Keratinocyte (primary cell): ENCODE measurements at regions not wholly inside any gene's neighbourhood (a gene's known extent, or its start where the extent isn't known, plus 50 kb on each side); places are given as distances from the start of the nearest gene placed in this dataset.

ENCODE experiments used
- DNase-seq: peaks from one replicate; pipeline ENCODE4 v3.0.0-alpha.2; 2011; ENCODE audit warnings: low read depth, missing footprints, low spot score
- FAIRE-seq: peaks from 2 replicates; lab custom pipeline; 2011; peaks lifted over from hg19 to GRCh38; lab: Jason Lieb, UNC
- H2AFZ ChIP-seq: 2 replicates; pipeline ENCODE4 v1.6.0; 2012; ENCODE audit warnings: low read length, control low read depth, inconsistent platforms; ENCODE audit not compliant: control insufficient read depth
- H3K27ac ChIP-seq: 2 replicates; pipeline ENCODE4 v1.5.1; 2011; ENCODE audit warnings: low read length; ENCODE audit not compliant: control insufficient read depth, insufficient read depth
- H3K27me3 ChIP-seq: 3 replicates; pipeline ENCODE4 v1.6.0; 2011; ENCODE audit warnings: low read length; ENCODE audit not compliant: control insufficient read depth, insufficient read depth; ENCODE audit errors: extremely low read depth
- H3K36me3 ChIP-seq, 2 experiments: 2 replicates in 1 of 2; 3 replicates in 1 of 2; pipeline ENCODE4 v1.5.1; 2011; ENCODE audit warnings: low read length in 2 of 2, mild to moderate bottlenecking in 1 of 2; ENCODE audit not compliant: control insufficient read depth in 2 of 2, insufficient read depth in 2 of 2; ENCODE audit errors: extremely low read depth in 1 of 2
- H3K4me1 ChIP-seq: 3 replicates; pipeline ENCODE4 v1.5.1; 2011; ENCODE audit warnings: low read length; ENCODE audit not compliant: control insufficient read depth, insufficient read depth; ENCODE audit errors: extremely low read depth
- H3K4me2 ChIP-seq: 3 replicates; pipeline ENCODE4 v1.6.0; 2011; ENCODE audit warnings: low read depth, low read length; ENCODE audit not compliant: control insufficient read depth, insufficient read depth; ENCODE audit errors: extremely low read depth
- H3K4me3 ChIP-seq, 3 experiments: fragments of 200-600 bp in 1 of 3; sonication (generic) in 1 of 3; 2 replicates in 2 of 3; 3 replicates in 1 of 3; pipeline ENCODE4 v1.5.1; 2011 to 2016; ENCODE audit warnings: low read length in 3 of 3, mild to moderate bottlenecking in 3 of 3, control low read depth in 2 of 3, inconsistent platforms in 1 of 3, low read depth in 1 of 3, mixed read lengths in 1 of 3, mixed run types in 1 of 3, moderate library complexity in 1 of 3; ENCODE audit not compliant: control insufficient read depth in 2 of 3, insufficient read depth in 2 of 3; ENCODE audit errors: extremely low read depth in 1 of 3
- H3K79me2 ChIP-seq: 2 replicates; pipeline ENCODE4 v1.6.0; 2012; ENCODE audit warnings: low read length; ENCODE audit not compliant: control insufficient read depth, insufficient read depth
- H3K9ac ChIP-seq: 3 replicates; pipeline ENCODE4 v1.6.0; 2011; ENCODE audit warnings: low read length; ENCODE audit not compliant: control insufficient read depth, insufficient read depth; ENCODE audit errors: extremely low read depth
- H3K9me1 ChIP-seq: 3 replicates; pipeline ENCODE4 v1.6.0; 2011; ENCODE audit warnings: low read length; ENCODE audit not compliant: control insufficient read depth, insufficient read depth; ENCODE audit errors: extremely low read depth
- H3K9me3 ChIP-seq: 2 replicates; pipeline ENCODE4 v1.5.1; 2012; ENCODE audit warnings: low read depth, low read length; ENCODE audit not compliant: control insufficient read depth
- H4K20me1 ChIP-seq: 3 replicates; pipeline ENCODE4 v1.6.0; 2011; ENCODE audit warnings: low read length; ENCODE audit not compliant: control insufficient read depth, insufficient read depth; ENCODE audit errors: extremely low read depth
- CTCF ChIP-seq, 3 experiments: IDR thresholded peaks in 1 of 3; conservative IDR thresholded peaks in 1 of 3; optimal IDR thresholded peaks in 1 of 3; 2 replicates in 2 of 3; 3 replicates in 1 of 3; pipeline versions ENCODE3 to v1.5.1; 2011; ENCODE audit warnings: low read length in 3 of 3, mild to moderate bottlenecking in 3 of 3, moderate library complexity in 2 of 3, control low read depth in 1 of 3, inconsistent platforms in 1 of 3; ENCODE audit not compliant: insufficient read depth in 2 of 3; ENCODE audit errors: extremely low read depth in 1 of 3
- EZH2 ChIP-seq: IDR thresholded peaks from one replicate; pipeline ENCODE4 v1.6.1; 2012; ENCODE audit warnings: inconsistent platforms, mild to moderate bottlenecking, low read length, moderate library complexity
- dilution Hi-C: fragments of 300-500 bp; cut with MboI; formaldehyde crosslinking; loops from one replicate; pipeline ENCODE4 v1.7.0; 2020; ENCODE audit warnings: low sequenced_read_pairs; ENCODE audit not compliant: extremely low pct_ligation_motif_present

DNA sequence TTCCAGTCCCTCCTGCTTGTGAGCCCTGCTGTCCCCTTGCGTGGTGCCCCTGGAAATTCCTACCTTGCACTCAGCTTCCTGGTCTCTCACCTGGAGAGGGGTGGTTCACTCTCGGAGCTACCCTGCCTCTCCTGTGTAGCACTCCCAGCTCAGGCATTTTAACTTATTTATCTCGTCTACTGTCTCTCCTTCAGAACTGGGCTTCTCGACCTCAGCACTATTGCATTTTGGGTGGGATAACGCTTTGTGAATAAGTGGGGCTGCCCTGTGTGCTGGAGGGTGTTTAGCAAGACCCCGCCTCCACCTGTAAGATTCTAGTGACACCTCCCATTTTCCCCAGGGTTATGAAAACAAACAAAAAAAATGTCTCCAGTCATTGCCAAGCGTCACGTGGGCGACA, 56.0 kb upstream of the SORCS2 start:
- H3K27ac ChIP-seq, result no peak overlapping the region
- H2AFZ ChIP-seq, result no peak overlapping the region
- no peak overlapping the region for H3K4me2 ChIP-seq
- FAIRE-seq (no peak), DNase-seq (no peak)
- H3K9ac ChIP-seq, result no peak overlapping the region
- no peak overlapping the region for H3K4me3 ChIP-seq
- peaks cover 4% of the 10 kb centered on the region for H3K27me3 ChIP-seq
- no peaks in the 10 kb centered on the region for H4K20me1 ChIP-seq
- H3K79me2 ChIP-seq, result no peaks in the 10 kb centered on the region
- dilution Hi-C loops, result no loop called here
- no peaks in the 10 kb centered on the region for H3K36me3 ChIP-seq
- H3K4me1 ChIP-seq, result no peaks in the 10 kb centered on the region
- H3K9me1 ChIP-seq, result no peaks in the 10 kb centered on the region
- no peak for TF ChIP-seq CTCF (optimal IDR thresholded peaks at IDR 0.05 in 1 of 3, IDR thresholded peaks at IDR 0.05 in 1 of 3, conservative IDR thresholded peaks at IDR 0.05 in 1 of 3; ENCODE audit: extremely low read depth in 1 of 3, insufficient read depth in 2 of 3, low read length in 3 of 3)
- TF ChIP-seq EZH2, result no peak
- H3K9me3 ChIP-seq, result no peaks in the 10 kb centered on the region

DNA sequence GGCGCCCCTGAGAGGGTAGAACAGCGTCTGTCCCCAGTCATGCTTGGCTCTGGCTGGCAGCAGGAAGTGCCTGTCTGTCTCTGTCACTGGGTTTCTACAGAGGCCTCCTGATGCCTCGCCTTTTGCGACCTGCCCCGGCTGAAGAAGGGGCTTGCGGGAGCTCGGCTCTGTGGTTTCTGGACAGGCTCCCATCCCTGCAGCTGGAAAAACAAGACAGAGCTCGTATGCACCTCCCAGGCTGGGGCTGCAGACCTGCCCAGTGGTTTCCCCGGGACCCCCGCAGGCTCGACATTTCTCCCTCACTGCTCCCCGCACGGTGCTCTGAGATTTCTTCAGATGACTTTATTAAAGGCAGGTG, 57.0 kb upstream of the SORCS2 start:
- dilution Hi-C loops, result no loop called here
- Histone ChIP-seq H3K9ac (no peak overlapping the region), H4K20me1 (no peaks in the 10 kb centered on the region), H3K4me1 (no peaks in the 10 kb centered on the region), H3K27me3 (no peaks in the 10 kb centered on the region), H3K4me2 (no peak overlapping the region), H3K4me3 (no peak overlapping the region), H3K9me1 (no peaks in the 10 kb centered on the region), H2AFZ (no peak overlapping the region), H3K9me3 (no peaks in the 10 kb centered on the region), H3K79me2 (no peaks in the 10 kb centered on the region), H3K27ac (no peak overlapping the region), H3K36me3 (no peaks in the 10 kb centered on the region)
- TF ChIP-seq CTCF (optimal IDR thresholded peaks at IDR 0.05 in 1 of 3, IDR thresholded peaks at IDR 0.05 in 1 of 3, conservative IDR thresholded peaks at IDR 0.05 in 1 of 3; ENCODE audit: extremely low read depth in 1 of 3, insufficient read depth in 2 of 3, low read length in 3 of 3) (no peak), EZH2 (no peak)
- DNase-seq (no peak), FAIRE-seq (no peak)
